Activated B cell treated with CpG ODN at 0.5 μM for 24 hours (primary cell): ENCODE measurements at regions not wholly inside any gene's neighbourhood (a gene's known extent, or its start where the extent isn't known, plus 50 kb on each side); places are given as distances from the start of the nearest gene placed in this dataset.

Source experiments
- ATAC-seq: fragments of 200-7000 bp; cut with Tn5 transposase; one replicate; pipeline ENCODE4 v1.10.0; 2021; ENCODE audit warnings: low read depth, mild to moderate bottlenecking, moderate library complexity
- CTCF ChIA-PET: fragments of 350-600 bp; sonication (Branson Sonifier 250); formaldehyde crosslinking; loops from one replicate; lab custom pipeline; 2021; ENCODE audit warnings: antibody characterized with exemption; lab: Charles Lee
- POLR2A ChIA-PET: fragments of 350-600 bp; sonication (Branson Sonifier 250); formaldehyde crosslinking; loops from one replicate; lab custom pipeline; 2021; ENCODE audit warnings: antibody characterized with exemption; lab: Charles Lee
- DNase-seq: peaks from one replicate; pipeline ENCODE4 v3.0.0; 2022
- H3K27ac Mint-ChIP-seq: one replicate; pipeline ENCODE4 v1.8.0; 2020; ENCODE audit warnings: mixed read lengths
- H3K27me3 Mint-ChIP-seq: one replicate; pipeline ENCODE4 v1.8.0; 2021; ENCODE audit warnings: mixed read lengths
- H3K36me3 Mint-ChIP-seq: one replicate; pipeline ENCODE4 v1.8.0; 2021; ENCODE audit warnings: low read depth, mixed read lengths
- H3K4me1 Mint-ChIP-seq: one replicate; pipeline ENCODE4 v1.8.0; 2021; ENCODE audit warnings: mixed read lengths
- H3K4me3 Mint-ChIP-seq: one replicate; pipeline ENCODE4 v1.8.0; 2020; ENCODE audit warnings: mild to moderate bottlenecking, mixed read lengths
- H3K9me3 Mint-ChIP-seq: one replicate; pipeline ENCODE4 v1.8.0; 2020; ENCODE audit warnings: mixed read lengths
- intact Hi-C: fragments of 100-400 bp; cut with micrococcal nuclease; formaldehyde crosslinking; loops from one replicate; pipeline ENCODE4 v1.15.1; 2024
- TF ChIP-seq, protein P1 (sequence below): fragments of 200-600 bp; IDR thresholded peaks from one replicate; pipeline ENCODE4 v1.8.0; 2022; ENCODE audit warnings: antibody characterized with exemption, mild to moderate bottlenecking

- ATAC-seq (no peak), DNase-seq (no peak)
- Mint-ChIP-seq H3K27me3 (no peaks in the 10 kb centered on the region), H3K36me3 (no peaks in the 10 kb centered on the region), H3K9me3 (peaks cover 2% of the 10 kb centered on the region), H3K4me1 (no peaks in the 10 kb centered on the region), H3K4me3 (no peak overlapping the region), H3K27ac (no peak overlapping the region)
- ChIA-PET POLR2A (no interaction called here), CTCF (no interaction called here)
- TF ChIP-seq, protein P1, sequence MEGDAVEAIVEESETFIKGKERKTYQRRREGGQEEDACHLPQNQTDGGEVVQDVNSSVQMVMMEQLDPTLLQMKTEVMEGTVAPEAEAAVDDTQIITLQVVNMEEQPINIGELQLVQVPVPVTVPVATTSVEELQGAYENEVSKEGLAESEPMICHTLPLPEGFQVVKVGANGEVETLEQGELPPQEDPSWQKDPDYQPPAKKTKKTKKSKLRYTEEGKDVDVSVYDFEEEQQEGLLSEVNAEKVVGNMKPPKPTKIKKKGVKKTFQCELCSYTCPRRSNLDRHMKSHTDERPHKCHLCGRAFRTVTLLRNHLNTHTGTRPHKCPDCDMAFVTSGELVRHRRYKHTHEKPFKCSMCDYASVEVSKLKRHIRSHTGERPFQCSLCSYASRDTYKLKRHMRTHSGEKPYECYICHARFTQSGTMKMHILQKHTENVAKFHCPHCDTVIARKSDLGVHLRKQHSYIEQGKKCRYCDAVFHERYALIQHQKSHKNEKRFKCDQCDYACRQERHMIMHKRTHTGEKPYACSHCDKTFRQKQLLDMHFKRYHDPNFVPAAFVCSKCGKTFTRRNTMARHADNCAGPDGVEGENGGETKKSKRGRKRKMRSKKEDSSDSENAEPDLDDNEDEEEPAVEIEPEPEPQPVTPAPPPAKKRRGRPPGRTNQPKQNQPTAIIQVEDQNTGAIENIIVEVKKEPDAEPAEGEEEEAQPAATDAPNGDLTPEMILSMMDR, result no peak
- intact Hi-C loops, result no loop called here
Measured at GRCh38 chr11:98107736-98108135, 913.0 kb upstream of the CNTN5 start.

- H3K4me1 Mint-ChIP-seq, result no peaks in the 10 kb centered on the region
- TF ChIP-seq, protein P1, result no peak
- no peaks in the 10 kb centered on the region for H3K27me3 Mint-ChIP-seq
- peaks cover 2% of the 10 kb centered on the region for H3K9me3 Mint-ChIP-seq
- intact Hi-C loops, result no loop called here
- no peak for ATAC-seq
- H3K27ac Mint-ChIP-seq, result no peak overlapping the region
- POLR2A ChIA-PET, result no interaction called here
- CTCF ChIA-PET, result no interaction called here
- no peak overlapping the region for H3K4me3 Mint-ChIP-seq
- DNase-seq, result no peak
- H3K36me3 Mint-ChIP-seq, result no peaks in the 10 kb centered on the region
Measured at GRCh38 chr11:98110030-98110429, 910.7 kb upstream of the CNTN5 start.

- peaks cover 20% of the 10 kb centered on the region for H3K9me3 Mint-ChIP-seq
- CTCF ChIA-PET, result no interaction called here
- POLR2A ChIA-PET, result no interaction called here
- H3K27ac Mint-ChIP-seq, result no peak overlapping the region
- no peaks in the 10 kb centered on the region for H3K27me3 Mint-ChIP-seq
- no peak overlapping the region for H3K4me3 Mint-ChIP-seq
- DNase-seq (no peak), ATAC-seq (no peak)
- intact Hi-C loops, result no loop called here
- H3K36me3 Mint-ChIP-seq, result no peaks in the 10 kb centered on the region
- TF ChIP-seq, protein P1, result no peak
- no peaks in the 10 kb centered on the region for H3K4me1 Mint-ChIP-seq
Measured at GRCh38 chr11:98115873-98116272, 904.9 kb upstream of the CNTN5 start.

GRCh38 chr11:98130117-98130625 is 890.6 kb upstream of the CNTN5 start:
- TF ChIP-seq, protein P1, result no peak
- Mint-ChIP-seq H3K27me3 (no peaks in the 10 kb centered on the region), H3K36me3 (no peaks in the 10 kb centered on the region), H3K27ac (no peak overlapping the region), H3K4me1 (no peaks in the 10 kb centered on the region), H3K9me3 (peaks cover 23% of the 10 kb centered on the region), H3K4me3 (no peak overlapping the region)
- intact Hi-C loops, result no loop called here
- ChIA-PET CTCF (no interaction called here), POLR2A (no interaction called here)
- ATAC-seq (no peak), DNase-seq (no peak)

- ChIA-PET POLR2A (no interaction called here), CTCF (no interaction called here)
- H3K4me1 Mint-ChIP-seq, result no peaks in the 10 kb centered on the region
- no peak overlapping the region for H3K27ac Mint-ChIP-seq
- H3K27me3 Mint-ChIP-seq, result no peaks in the 10 kb centered on the region
- ATAC-seq (no peak), DNase-seq (no peak)
- H3K36me3 Mint-ChIP-seq, result no peaks in the 10 kb centered on the region
- TF ChIP-seq, protein P1, result no peak
- intact Hi-C loops, result no loop called here
- H3K4me3 Mint-ChIP-seq, result no peak overlapping the region
- H3K9me3 Mint-ChIP-seq, result peaks cover 11% of the 10 kb centered on the region
Measured at GRCh38 chr11:98136357-98136756, 884.4 kb upstream of the CNTN5 start.
